ENCODE measurements at regions not wholly inside any gene's neighbourhood (a gene's known extent, or its start where the extent isn't known, plus 50 kb on each side); places are given as distances from the start of the nearest gene placed in this dataset.

DNA sequence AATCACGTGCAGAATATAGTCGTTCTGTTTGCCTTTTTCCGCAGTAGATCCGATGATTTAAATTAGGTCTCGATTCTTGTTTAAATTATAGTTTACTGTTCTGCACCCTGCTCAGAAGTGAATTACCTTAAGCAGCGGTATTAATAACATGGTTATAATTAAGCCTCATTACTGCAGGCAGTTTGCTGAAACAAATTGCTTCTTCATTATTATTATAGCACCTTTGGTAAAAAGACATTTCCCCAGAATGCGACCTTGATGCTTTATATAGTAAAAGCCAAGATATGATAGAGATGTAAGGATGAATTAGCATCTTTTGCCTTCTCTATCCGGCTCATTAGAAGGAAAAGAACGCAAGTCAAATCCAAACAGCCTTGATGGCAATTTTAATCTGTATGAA is 625.2 kb upstream of the CADM1 start:
- no peak for FAIRE-seq

DNA sequence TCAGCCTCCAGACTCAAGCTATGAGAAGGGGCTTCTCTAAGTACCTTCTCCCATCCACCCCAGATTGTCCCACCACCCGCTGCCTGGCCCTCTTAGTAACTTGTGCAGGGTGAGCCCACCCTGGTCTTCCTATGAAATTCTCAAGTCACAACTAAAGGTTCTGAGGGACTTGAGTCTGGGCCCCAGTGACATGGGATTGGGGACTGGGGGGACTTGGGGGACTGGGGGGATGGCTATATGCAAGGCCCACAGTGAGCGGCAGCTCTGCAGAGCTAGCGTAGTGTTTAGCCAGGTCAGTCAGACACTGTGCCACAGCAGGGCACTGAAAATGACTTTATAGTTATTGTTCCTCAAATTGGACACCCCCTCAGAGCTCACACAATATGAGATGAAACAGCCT is 622.3 kb upstream of the CADM1 start:
- FAIRE-seq = no peak

DNA sequence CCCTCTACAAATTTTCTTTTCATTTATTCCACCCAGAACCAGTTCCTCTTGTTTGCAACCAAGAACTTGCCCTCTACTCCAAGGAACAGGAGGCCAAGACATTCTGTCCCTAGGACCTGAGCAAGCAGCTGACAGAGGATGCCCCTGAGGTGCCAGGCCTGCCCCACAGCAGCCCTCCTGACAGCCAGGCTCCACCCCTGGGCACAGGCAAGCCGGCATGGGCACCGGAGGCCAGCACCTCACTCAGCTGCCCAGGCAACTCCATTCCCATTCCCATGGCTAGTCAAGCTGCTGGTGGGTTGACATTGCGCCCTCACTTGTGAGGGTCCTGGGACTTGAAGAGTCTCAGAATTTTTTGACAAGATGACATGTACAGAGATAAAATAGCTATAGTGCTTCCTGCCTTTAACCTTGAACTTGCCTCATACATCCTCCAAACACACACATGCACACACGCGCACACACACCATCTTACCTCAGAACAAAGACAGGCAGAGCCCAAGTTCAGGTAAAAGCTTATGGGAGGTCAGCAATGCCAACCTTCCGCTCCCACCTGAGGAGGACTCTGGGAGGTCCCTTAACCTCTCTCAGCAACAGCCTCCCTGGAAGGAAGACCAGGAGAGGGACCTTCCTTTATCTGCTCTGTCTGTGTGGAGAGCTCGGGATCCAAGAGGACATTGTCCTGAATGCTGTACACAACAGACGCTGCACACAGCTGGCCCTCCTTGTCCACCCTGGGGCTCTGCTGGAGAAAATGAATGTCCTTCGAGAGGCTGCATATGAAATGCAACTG is 620.9 kb upstream of the CADM1 start:
- no peak for FAIRE-seq

DNA sequence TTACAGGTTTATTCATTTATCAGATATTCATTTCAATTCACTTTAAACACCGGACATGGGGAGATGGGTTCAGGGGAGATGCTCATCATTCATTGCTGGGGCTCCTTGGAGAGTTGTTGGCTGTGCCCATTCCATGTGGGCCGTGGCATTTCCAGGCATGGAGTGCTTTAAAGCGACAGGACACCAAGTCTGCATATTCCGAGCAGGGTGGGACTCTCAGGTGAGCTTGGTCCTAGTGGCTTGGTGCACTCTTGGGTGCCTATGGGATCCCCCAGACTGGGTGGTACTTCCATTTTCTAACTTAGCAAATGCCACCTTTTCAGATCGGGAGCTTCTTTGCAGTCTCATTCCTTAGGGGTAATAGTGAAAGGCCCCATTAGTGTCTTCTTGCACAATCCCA is 619.5 kb upstream of the CADM1 start:
- no peak for FAIRE-seq

DNA sequence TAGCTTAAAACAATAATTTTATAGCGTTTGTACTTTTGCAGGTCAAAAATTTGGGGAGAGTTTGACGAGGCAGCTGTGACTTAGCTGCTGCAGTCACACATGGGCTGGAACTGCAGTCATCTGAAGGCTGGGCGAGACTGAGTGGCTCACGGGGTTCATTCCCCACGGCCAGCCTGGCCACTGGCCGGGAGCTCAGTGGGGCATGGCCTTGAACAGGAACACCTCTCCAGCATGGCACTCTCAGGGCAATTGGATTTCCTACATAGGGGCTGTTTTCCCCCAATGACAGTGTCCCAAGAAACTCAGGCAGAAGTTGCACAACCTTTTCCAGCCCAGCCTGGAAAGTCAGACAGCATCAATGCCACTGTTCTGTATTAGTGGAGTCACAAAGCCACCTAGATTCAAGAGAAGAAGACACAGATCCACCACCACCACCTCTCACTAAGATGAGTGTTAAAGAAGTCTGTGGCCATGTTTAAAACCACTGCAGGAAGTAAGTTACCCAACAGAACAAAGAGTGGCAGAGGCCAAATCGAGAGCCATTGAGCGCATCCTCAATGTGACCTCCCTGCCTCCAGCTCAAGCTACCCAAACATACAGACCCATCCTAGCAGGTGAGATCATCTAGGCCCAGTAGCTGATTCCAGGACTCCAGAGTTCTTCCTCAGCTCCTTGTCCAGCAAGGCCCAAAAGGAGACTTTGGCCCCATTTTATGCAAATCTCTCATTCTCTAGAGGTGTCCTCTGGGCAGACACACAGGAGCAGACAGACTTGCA is 618.7 kb upstream of the CADM1 start:
- FAIRE-seq = no peak

DNA sequence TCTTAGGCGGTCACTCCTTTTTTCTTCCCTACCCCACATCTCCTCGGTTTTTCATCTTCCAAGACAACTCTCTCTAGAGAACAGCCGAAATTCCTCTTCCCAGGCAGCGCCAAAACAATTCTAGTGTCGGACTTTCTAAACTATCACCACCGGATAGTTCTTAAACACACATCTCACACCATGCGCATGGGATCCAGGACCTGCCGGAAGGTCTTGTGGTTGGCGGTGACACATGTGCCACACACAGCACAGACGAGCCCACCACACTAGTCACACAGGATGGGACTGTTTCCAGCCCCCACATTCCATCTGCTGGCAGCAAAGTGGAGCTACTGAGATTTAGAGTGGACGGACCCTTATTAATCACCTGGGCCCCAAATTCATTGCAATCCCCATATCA is 614.9 kb upstream of the CADM1 start:
- no peak for FAIRE-seq

DNA sequence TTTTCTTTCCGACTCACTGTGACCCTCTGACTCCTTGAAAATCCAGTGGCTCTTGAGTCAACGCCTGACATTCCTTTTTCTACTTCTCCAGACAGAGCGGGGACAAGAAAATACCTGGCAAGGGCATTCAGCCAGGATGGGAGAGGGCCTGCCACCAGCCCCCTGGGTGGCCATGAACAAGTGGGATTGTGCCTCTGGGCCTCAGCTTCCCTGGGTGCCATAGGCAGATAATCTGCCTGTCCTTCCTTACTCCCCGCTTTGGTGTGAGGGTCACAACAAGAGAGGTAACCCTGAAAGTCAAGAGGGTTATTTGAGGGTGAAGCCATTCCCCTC is 613.9 kb upstream of the CADM1 start:
- no peak for FAIRE-seq

DNA sequence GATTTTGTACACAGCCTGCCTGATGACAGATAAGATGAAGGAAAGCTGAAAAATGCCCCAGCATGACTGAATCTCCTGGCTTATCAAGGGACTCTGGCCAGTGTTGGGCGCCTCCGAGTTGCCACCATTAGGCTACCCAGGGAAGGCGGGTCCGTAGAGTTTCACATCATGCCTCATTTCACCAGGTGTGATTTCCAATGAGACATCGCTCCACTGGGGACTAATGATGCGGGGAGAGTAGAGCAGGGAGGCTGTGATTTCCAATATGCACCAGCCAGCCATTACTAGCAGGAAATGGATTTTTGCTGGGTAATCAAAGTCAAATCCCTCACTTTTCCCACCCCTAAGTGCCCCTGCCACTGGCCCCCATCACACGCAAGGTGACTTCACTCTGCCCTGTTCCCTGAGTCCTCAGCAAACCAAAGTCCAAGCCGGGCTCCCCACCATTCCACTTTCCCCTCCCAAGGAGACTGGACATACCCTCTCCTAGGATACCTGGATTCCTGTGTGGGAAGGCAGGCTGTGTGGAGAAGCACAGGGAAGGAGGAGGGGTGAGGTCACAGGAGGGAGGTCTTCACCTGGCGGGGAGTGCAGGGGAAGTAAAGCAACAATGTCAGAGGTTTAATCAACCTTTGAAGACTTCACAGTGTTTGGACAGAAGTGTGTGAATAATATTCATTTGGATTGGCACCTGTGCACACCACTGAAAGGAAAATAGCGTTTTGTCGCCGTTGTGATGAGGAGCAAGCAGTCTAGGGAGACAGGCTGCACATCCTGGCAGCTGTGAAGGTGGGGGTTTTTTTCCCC is 613.3 kb upstream of the CADM1 start:
- FAIRE-seq = no peak

DNA sequence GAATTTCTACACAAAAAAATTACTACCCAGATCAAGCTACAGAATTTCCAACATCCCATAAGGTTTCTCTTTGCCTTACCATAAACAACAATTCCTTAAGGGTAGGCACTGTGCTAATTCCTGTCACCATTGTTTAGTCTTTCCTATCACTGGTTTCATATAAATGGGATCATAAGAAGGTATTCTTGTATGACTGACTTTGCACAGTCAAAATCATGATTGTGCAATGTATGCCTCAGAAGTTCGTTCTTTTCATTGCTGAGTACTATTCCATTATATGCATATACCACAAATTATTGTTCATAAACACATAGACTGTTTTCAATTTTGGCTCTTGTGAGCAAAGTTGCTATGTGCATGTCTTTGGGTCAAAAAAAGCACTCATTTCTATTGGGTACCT is 611.6 kb upstream of the CADM1 start:
- no peak for FAIRE-seq

DNA sequence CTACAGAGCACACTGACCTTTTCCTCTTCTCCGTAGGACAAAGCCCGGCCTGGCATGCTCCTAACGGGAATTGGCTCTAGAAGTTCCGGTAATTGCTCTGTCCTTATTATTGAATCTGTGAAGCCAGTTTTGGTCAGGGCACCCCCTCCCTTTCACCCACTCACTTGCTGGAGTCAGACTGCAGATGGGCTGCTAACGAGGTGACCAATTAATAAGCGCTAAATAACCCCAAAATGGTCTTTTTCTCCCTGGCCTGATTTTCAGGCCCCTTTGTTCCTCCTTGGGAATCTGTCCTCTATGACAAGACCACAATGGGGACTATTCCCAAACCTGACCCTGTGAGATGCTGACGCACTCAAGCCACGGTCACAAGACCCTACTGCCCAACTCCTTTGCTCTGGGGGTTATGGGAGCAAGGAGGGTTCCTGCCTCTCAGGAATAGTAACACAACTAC is 610.0 kb upstream of the CADM1 start:
- no peak for FAIRE-seq

DNA sequence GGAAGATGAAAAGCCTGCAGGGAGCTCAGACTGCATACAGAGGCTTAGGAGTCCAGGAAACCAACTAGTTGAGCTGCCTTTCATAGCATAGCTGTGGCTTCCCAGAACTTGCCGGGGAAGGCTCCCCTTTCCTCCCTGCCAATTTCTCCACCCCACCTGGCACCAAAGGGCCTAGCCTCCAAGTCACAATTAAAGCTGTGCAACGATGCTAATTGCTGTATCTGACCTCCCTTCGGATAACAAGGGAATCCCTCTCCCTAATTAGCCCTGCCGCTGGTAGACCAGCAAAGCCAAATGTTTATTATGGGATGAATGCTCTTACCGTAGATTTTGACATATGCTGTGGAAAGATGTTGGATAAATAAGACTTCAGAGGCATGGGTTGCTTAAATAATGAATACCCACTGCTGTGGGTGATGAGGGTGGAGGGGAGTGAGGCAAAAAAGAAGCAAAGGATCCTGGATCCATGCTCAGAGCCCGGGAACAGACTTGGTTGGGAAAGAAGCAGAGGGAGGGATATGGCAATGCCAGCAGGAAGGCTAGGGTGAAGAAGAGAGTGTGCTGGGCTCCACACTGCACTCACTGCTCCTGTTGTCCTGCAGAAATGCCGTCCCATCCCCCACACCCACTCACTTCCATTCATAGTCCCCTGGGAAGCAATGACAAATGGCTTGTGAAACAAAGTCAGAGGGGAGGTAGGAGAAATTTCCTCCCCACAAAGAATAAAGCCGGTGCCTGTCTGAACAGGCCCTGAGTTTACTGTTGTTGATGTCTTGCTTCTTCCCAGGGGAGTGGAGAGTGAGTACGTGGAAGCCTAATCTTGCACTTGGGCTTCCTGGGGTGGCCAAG is 608.1 kb upstream of the CADM1 start:
- no peak for FAIRE-seq

DNA sequence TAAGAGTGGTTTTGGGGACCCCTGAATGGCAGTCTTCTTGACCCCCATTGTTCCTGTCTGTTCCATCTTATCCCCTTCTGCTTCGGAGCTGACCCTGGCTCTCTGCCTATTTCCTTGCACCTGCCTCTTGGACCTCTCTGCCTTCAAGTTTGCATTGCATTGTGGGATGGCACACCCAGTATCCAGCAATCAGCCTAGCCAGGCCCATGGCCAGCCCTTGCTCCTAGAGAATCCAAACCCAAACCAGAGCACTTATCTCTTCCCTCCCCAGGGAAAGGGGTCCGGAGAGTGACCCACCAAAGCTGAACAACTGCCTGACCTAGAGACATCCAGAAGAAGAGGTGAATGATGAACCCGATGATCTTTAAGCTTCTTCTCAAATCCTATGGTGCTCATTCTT is 607.3 kb upstream of the CADM1 start:
- FAIRE-seq = no peak

DNA sequence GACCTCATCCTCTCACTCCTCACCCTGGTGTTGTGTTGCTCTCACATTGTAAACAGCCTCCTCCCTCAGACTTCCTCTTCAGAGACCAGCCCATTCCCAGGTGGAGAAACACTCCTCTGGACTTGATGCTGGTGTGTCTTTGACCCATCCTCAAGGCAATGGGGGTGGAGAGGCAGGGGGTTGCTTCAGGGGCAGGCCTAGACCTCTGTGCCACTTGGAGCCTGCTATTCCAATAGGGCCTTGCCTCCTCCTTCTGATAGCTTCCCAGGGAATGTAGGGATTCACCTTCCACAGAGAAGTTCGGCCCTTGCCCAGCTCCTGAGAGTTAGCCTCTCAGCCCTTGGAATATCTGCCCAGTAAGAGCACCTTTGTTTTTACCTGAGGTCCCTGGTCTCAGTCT is 606.6 kb upstream of the CADM1 start:
- no peak for FAIRE-seq

DNA sequence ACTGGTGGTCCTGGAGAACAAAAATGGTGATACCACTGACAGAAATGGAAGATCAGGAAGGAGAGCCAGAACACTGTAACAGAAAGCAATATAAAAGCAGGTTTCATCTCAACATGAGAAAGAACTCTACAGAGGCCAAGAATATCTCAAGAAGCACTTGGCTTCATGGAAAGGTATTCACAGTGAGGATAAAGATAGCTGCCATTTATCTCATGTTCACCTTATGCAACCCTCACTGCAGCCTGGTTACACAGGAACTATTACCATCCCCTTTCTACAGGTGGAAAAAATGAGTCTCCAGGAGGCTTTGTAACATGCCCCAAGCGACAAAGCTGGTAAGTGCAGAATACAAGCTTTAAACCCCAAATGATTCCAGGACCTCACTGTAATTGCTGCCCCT is 606.1 kb upstream of the CADM1 start:
- FAIRE-seq = no peak

DNA sequence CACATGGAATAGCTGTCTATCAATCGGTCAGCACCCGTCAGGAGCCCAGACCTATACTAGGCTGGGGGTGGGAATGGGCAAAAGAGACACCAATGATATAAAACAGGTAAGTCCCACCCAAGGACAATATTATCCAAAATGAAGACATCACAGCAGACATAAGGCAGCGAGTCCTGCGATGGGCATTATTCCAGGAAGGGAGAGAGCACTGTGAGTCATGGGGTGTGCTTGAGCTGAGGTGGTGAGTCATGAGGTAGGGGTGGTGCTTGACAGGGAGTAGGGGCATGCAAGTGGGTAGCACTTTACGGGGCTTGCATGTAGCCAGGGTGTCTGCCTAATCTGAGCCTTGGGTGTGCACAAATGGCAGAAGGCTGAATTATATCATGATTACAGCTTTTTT is 605.0 kb upstream of the CADM1 start:
- no peak for FAIRE-seq

DNA sequence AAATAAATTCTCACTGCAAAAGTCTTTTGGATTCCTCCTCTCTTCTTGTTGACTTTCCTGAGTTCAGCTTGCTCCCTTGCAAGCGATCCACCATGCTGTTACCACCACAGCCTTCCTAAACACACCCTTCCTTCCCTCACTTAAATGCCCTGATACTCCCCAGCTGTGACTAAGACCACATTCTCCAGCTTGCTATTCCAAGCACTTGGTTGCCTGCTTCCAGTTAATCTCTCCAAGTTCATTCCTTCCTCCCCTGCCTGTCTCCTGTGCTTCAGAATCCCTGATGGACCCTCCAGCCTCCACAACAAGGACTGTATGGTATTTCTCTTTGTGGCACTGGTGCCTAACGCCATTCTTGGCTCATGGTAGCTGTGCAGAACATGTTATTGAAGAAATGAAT is 603.9 kb upstream of the CADM1 start:
- FAIRE-seq = no peak

DNA sequence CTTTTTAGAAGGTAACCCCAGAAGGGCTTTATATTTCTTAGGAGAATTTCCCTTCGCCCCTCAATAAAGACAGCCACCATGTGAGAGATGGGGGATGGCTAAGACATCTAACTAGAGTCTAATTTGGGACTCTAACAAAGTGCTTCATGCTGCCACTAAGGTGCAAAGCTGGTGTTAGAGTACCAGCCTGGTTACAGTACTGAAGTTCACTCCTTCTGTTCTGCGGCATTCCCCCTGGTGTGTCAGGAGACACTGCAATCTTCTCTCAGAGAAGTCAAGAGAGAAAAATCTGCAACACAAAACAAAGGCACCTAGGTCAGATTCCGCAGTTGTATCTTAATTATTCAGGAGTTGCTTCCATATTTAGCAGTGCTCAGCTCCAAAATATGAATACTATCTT is 603.0 kb upstream of the CADM1 start:
- no peak for FAIRE-seq

DNA sequence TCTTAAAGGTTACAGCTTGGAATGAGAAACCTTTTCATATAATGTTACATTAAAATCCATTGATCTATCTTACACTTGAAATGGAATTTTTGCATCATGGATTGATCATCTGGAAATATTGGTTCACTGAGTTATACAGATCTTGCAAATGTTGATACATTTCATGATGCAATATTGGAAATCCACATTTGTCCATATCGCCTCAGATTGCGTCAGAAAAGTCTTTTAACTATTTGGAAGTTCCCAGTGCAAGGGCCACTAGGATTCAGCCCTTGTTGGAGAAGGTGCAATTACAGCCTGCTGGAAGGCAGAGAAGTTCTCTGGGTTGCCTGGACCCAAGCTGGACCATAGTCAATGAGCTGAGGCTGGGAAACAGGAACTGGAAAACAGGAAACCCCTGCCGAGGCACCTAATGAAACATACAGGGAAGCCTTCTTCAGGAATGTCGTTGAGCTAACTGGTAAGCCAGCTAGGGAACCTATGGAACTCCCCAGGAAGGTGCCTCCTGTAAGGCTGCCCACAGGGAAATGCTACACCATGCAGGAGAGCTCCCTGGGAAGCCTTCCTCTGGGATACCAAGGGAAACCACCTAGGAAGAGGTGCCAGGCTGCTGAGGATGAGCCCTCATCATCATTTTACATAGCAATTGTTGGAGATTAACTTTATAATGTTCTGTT is 600.4 kb upstream of the CADM1 start:
- no peak for FAIRE-seq

DNA sequence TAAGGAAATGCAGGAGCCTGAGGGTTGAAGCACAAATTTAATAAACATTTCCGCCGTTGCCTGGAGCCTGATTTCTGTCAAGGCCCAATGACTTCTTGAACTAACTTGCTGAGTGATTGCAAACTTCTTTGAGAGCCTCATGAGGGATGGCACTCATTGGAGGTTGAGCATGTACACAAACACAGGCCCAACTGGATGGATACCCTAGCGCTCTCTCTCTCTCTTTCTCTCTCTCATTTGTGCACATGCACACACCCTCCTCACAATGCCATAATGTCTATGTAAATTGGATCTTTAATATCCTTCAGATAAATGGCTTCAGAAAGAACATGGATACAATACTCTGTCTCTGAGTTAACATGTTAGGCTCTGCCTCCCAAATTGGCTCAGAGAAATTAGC is 597.7 kb upstream of the CADM1 start:
- no peak for FAIRE-seq

DNA sequence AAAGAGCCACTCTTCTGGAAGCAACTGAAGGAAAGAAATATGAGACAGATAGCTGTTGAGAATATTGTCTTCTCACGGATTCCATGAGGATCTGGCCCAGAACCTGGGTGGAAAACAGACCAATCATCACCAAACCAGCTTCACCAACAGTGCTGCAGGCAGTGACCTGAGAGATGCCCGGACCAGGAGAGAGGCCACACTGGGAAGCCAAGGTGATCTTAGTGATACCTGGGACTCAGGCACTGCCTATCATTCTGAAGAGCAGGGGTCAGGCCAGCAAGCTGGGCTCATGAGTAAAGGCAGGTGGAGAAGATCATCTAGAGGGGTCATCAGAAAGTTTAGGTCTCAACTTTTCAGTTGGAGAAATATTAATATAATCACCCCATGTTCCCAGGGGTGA is 595.8 kb upstream of the CADM1 start:
- no peak for FAIRE-seq

DNA sequence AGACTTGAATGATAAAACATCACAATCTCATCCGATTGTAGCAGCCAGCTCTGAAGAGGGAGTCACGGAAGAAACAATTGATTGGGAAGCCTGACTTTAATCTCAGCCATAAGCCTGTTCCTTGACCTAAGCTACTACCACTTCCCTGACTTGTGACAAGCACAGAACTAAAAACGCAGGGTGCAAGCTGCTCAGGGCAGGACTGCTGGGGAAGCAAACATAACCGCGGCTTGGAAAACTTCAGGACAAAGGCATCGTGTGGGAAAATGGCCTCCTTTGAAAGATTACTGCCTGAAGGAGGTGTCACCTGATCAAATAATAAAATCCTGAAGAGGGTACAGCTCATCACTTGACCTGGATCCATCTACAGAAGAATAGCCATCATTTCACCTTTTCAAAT is 595.3 kb upstream of the CADM1 start:
- FAIRE-seq = no peak

DNA sequence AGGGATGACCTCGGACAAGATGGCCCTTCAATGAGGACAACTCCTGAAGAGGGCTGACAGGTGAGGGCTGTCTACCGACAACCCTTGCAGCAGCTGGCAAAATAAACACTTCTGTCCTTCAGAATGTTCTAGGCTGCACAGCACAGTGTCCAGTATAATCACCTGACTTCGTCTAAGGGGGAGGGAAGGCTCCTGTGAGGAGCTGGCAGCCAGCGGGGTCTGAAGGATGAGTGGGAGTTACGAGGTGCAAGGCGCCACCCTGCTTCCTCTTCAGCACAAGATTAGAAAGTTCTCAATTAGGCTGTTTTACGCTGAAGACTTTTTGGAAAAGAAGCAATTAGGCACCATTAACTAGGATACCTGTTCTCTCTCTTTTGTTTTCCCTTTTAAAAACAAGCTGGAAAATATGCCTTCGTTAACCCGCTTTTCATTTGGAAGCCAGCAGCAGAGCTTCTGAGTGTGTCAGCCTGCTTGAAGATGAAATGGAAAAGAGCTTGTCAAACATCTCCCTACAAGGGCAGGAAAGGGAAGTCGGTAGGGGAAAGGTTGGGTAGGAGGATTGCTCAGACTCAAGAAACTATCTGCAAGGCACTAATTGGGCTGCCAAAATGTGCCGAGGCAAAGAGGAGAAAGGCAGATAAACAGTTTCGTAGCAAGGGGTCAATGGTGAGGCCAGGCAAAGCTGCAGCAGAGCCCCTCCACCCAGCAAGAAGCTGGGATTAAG is 592.2 kb upstream of the CADM1 start:
- FAIRE-seq = no peak
